ENCODE measurements at regions not wholly inside any gene's neighbourhood (a gene's known extent, or its start where the extent isn't known, plus 50 kb on each side); places are given as distances from the start of the nearest gene placed in this dataset.

DNA sequence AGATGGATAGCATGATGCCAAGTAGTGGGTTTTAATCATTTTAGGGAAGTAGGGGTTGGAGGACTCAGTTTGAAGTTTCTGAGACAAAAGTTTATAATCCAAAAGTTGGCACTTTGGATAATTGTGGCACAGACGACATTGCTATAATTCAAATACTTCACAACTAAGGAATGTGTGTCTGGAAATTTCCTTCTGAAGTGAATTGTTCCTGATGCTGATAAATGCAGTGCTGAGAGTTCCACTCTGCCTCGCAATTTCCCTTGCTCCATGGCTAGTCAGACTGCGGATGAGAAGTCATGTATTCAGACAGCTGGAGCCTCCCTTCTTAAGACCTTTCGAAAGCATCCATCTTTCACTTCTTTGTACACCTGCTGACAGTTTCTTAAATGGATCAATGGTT is 393.3 kb upstream of the PRICKLE1 start:
- no peak overlapping the region for H3K9ac ChIP-seq (ENCODE audit: low read depth in 1 of 2, low read length in 2 of 2)
- no peak overlapping the region for H3K4me3 ChIP-seq (ENCODE audit: low read depth in 1 of 3, low read length in 3 of 3)
- no peaks in the 10 kb centered on the region for H3K36me3 ChIP-seq (ENCODE audit: control insufficient read depth in 4 of 4, insufficient read depth in 3 of 4, low read depth in 1 of 4, low read length in 3 of 4)
- WGBS = 79% methylated on average over 4 of the region's 4 CpGs
- H3K9me3 ChIP-seq (ENCODE audit: control insufficient read depth in 4 of 4, low read length in 3 of 4) = no peaks in the 10 kb centered on the region
- DNase-seq (ENCODE audit: low spot score) = no peak
- no peaks in the 10 kb centered on the region for H3K27me3 ChIP-seq (ENCODE audit: control insufficient read depth in 4 of 4, insufficient read depth in 4 of 4, low read length in 3 of 4)
- no peak overlapping the region for H3K27ac ChIP-seq (ENCODE audit: low read depth in 1 of 2, low read length in 2 of 2)
- no peak for TF ChIP-seq TAF1 (conservative IDR thresholded peaks at IDR 0.05)
- TF ChIP-seq NR2F2 (IDR thresholded peaks at IDR 0.05) = no peak
- TF ChIP-seq GABPA (IDR thresholded peaks at IDR 0.05 in 1 of 2, conservative IDR thresholded peaks at IDR 0.05 in 1 of 2) = no peak
- TF ChIP-seq FOXA2 (IDR thresholded peaks at IDR 0.05) = no peak
- TF ChIP-seq, protein P1, sequence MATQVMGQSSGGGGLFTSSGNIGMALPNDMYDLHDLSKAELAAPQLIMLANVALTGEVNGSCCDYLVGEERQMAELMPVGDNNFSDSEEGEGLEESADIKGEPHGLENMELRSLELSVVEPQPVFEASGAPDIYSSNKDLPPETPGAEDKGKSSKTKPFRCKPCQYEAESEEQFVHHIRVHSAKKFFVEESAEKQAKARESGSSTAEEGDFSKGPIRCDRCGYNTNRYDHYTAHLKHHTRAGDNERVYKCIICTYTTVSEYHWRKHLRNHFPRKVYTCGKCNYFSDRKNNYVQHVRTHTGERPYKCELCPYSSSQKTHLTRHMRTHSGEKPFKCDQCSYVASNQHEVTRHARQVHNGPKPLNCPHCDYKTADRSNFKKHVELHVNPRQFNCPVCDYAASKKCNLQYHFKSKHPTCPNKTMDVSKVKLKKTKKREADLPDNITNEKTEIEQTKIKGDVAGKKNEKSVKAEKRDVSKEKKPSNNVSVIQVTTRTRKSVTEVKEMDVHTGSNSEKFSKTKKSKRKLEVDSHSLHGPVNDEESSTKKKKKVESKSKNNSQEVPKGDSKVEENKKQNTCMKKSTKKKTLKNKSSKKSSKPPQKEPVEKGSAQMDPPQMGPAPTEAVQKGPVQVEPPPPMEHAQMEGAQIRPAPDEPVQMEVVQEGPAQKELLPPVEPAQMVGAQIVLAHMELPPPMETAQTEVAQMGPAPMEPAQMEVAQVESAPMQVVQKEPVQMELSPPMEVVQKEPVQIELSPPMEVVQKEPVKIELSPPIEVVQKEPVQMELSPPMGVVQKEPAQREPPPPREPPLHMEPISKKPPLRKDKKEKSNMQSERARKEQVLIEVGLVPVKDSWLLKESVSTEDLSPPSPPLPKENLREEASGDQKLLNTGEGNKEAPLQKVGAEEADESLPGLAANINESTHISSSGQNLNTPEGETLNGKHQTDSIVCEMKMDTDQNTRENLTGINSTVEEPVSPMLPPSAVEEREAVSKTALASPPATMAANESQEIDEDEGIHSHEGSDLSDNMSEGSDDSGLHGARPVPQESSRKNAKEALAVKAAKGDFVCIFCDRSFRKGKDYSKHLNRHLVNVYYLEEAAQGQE (IDR thresholded peaks at IDR 0.05) = no peak
- TF ChIP-seq, protein P2, sequence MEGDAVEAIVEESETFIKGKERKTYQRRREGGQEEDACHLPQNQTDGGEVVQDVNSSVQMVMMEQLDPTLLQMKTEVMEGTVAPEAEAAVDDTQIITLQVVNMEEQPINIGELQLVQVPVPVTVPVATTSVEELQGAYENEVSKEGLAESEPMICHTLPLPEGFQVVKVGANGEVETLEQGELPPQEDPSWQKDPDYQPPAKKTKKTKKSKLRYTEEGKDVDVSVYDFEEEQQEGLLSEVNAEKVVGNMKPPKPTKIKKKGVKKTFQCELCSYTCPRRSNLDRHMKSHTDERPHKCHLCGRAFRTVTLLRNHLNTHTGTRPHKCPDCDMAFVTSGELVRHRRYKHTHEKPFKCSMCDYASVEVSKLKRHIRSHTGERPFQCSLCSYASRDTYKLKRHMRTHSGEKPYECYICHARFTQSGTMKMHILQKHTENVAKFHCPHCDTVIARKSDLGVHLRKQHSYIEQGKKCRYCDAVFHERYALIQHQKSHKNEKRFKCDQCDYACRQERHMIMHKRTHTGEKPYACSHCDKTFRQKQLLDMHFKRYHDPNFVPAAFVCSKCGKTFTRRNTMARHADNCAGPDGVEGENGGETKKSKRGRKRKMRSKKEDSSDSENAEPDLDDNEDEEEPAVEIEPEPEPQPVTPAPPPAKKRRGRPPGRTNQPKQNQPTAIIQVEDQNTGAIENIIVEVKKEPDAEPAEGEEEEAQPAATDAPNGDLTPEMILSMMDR (IDR thresholded peaks at IDR 0.05; ENCODE audit: low read depth, low read length, missing input control) = no peak
- TF ChIP-seq RXRA (IDR thresholded peaks at IDR 0.05) = no peak
- TF ChIP-seq, protein P3, sequence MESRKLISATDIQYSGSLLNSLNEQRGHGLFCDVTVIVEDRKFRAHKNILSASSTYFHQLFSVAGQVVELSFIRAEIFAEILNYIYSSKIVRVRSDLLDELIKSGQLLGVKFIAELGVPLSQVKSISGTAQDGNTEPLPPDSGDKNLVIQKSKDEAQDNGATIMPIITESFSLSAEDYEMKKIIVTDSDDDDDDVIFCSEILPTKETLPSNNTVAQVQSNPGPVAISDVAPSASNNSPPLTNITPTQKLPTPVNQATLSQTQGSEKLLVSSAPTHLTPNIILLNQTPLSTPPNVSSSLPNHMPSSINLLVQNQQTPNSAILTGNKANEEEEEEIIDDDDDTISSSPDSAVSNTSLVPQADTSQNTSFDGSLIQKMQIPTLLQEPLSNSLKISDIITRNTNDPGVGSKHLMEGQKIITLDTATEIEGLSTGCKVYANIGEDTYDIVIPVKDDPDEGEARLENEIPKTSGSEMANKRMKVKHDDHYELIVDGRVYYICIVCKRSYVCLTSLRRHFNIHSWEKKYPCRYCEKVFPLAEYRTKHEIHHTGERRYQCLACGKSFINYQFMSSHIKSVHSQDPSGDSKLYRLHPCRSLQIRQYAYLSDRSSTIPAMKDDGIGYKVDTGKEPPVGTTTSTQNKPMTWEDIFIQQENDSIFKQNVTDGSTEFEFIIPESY (IDR thresholded peaks at IDR 0.05) = no peak
- TF ChIP-seq FOXA1 (IDR thresholded peaks at IDR 0.05) = no peak
- TF ChIP-seq HNF4G (IDR thresholded peaks at IDR 0.05) = no peak
- TF ChIP-seq EGR1 (IDR thresholded peaks at IDR 0.05; ENCODE audit: low read depth in 2 of 2) = no peak
- no peak for TF ChIP-seq YY1 (IDR thresholded peaks at IDR 0.05)
- no peak for TF ChIP-seq RAD21 (IDR thresholded peaks at IDR 0.05)
- no peak for TF ChIP-seq HNF4A (conservative IDR thresholded peaks at IDR 0.05)
- no peak for TF ChIP-seq ATF3 (IDR thresholded peaks at IDR 0.05)
- no peak for TF ChIP-seq JUND (IDR thresholded peaks at IDR 0.05)
- TF ChIP-seq MAX (IDR thresholded peaks at IDR 0.05) = no peak
- TF ChIP-seq SP1 (IDR thresholded peaks at IDR 0.05) = no peak
- H3K4me1 ChIP-seq (ENCODE audit: control insufficient read depth in 4 of 4, insufficient read depth in 4 of 4, low read length in 3 of 4) = no peaks in the 10 kb centered on the region

All from liver (tissue), 8 donors.